H1 (cell line): ENCODE measurements at regions not wholly inside any gene's neighbourhood (a gene's known extent, or its start where the extent isn't known, plus 50 kb on each side); places are given as distances from the start of the nearest gene placed in this dataset.

ENCODE experiments used
- CTCF ChIA-PET: fragments of 300-600 bp; sonication (Branson Sonifier 250); formaldehyde crosslinking; loops from one replicate; lab custom pipeline; 2021; ENCODE audit not compliant: partially characterized antibody; lab: Charles Lee
- POLR2A ChIA-PET: fragments of 300-600 bp; sonication (Branson Sonifier 250); formaldehyde crosslinking; loops from one replicate; lab custom pipeline; 2021; ENCODE audit warnings: inconsistent platforms; ENCODE audit not compliant: partially characterized antibody; lab: Charles Lee
- DNase-seq, 2 experiments: peaks; one replicate each; pipeline versions ENCODE4 v3.0.0 to v3.0.0-alpha.2; 2010 to 2022; ENCODE audit warnings: low spot score in 2 of 2, low read depth in 1 of 2, mixed read lengths in 1 of 2
- FAIRE-seq: peaks from 2 replicates; lab custom pipeline; 2011; peaks lifted over from hg19 to GRCh38; lab: Jason Lieb, UNC
- H2AFZ ChIP-seq: 2 replicates; pipeline ENCODE4 v1.8.1; 2012; ENCODE audit warnings: low read length, inconsistent platforms
- H2AK5ac ChIP-seq: 2 replicates; pipeline ENCODE4 v1.6.1; 2013; ENCODE audit warnings: low read depth, low read length
- H2BK120ac ChIP-seq: replicated peaks from 2 replicates; pipeline ENCODE3; 2013; ENCODE audit warnings: low read depth, low read length, inconsistent platforms
- H2BK12ac ChIP-seq: 2 replicates; pipeline ENCODE4 v1.6.1; 2013; ENCODE audit warnings: low read depth, low read length
- H2BK15ac ChIP-seq: 2 replicates; pipeline ENCODE4 v1.6.1; 2013; ENCODE audit warnings: low read length
- H2BK20ac ChIP-seq: 2 replicates; pipeline ENCODE4 v1.6.1; 2013; ENCODE audit warnings: low read length
- H2BK5ac ChIP-seq: 2 replicates; pipeline ENCODE4 v1.6.1; 2013; ENCODE audit warnings: low read depth, low read length
- H3K14ac ChIP-seq: 2 replicates; pipeline ENCODE4 v1.6.1; 2013; ENCODE audit warnings: inconsistent platforms; ENCODE audit not compliant: insufficient read length
- H3K18ac ChIP-seq: 2 replicates; pipeline ENCODE4 v1.6.1; 2013; ENCODE audit warnings: low read length; ENCODE audit errors: extremely low read depth
- H3K23ac ChIP-seq: 2 replicates; pipeline ENCODE4 v1.6.1; 2013; ENCODE audit warnings: inconsistent platforms; ENCODE audit not compliant: insufficient read length
- H3K23me2 ChIP-seq: 2 replicates; pipeline ENCODE4 v1.6.1; 2013; ENCODE audit warnings: low read depth, low read length
- H3K27ac ChIP-seq: 2 replicates; pipeline ENCODE4 v1.6.1; 2011; ENCODE audit warnings: low read depth, low read length, inconsistent platforms
- H3K27me3 ChIP-seq, 4 experiments: replicated peaks in 1 of 4; 1 replicate in 1 of 4; 2 replicates in 3 of 4; pipeline versions ENCODE4 v1.6.1 to v1.8.1; 2011 to 2013; ENCODE audit warnings: low read length in 3 of 4, mild to moderate bottlenecking in 3 of 4, inconsistent platforms in 2 of 4, mixed read lengths in 2 of 4, moderate library complexity in 1 of 4; ENCODE audit not compliant: control insufficient read depth in 3 of 4, insufficient read depth in 3 of 4; ENCODE audit errors: extremely low read depth in 1 of 4
- H3K36me3 ChIP-seq, 4 experiments: 2 replicates each; pipeline versions ENCODE4 v1.6.1 to v1.8.1; 2011 to 2013; ENCODE audit warnings: mild to moderate bottlenecking in 4 of 4, low read length in 3 of 4, moderate library complexity in 2 of 4, control low read depth in 1 of 4, inconsistent platforms in 1 of 4; ENCODE audit not compliant: insufficient read depth in 4 of 4, control insufficient read depth in 2 of 4
- H3K4ac ChIP-seq: replicated peaks from 2 replicates; pipeline ENCODE3; 2013; ENCODE audit warnings: low read length, low read depth, mixed read lengths, inconsistent platforms; ENCODE audit not compliant: insufficient read length
- H3K4me1 ChIP-seq, 4 experiments: replicated peaks in 1 of 4; 1 replicate in 1 of 4; 2 replicates in 3 of 4; pipeline versions ENCODE4 v1.6.1 to v1.8.1; 2011 to 2013; ENCODE audit warnings: low read length in 3 of 4, inconsistent platforms in 2 of 4, mixed read lengths in 1 of 4; ENCODE audit not compliant: insufficient read depth in 4 of 4, control insufficient read depth in 3 of 4
- H3K4me2 ChIP-seq, 2 experiments: 2 replicates each; pipeline versions ENCODE4 v1.6.1 to v1.8.1; 2011 to 2013; ENCODE audit warnings: low read depth in 2 of 2, low read length in 2 of 2, control low read depth in 1 of 2, inconsistent platforms in 1 of 2, mild to moderate bottlenecking in 1 of 2; ENCODE audit not compliant: insufficient read depth in 1 of 2
- H3K4me3 ChIP-seq, 4 experiments: fragments of 200-600, 300-600 bp in 1 of 4; sonication (generic), shearing (Covaris generic), sonication (Bioruptor Twin) in 1 of 4; 2 replicates each; pipeline versions ENCODE4 v1.5.1 to v1.8.1; 2011 to 2016; ENCODE audit warnings: low read length in 4 of 4, low read depth in 3 of 4, control low read depth in 2 of 4, inconsistent platforms in 2 of 4, mild to moderate bottlenecking in 2 of 4, mixed read lengths in 1 of 4, moderate library complexity in 1 of 4; ENCODE audit not compliant: insufficient read depth in 2 of 4; ENCODE audit errors: extremely low read depth in 1 of 4
- H3K56ac ChIP-seq: replicated peaks from 2 replicates; pipeline ENCODE3; 2013; ENCODE audit warnings: low read depth, mild to moderate bottlenecking, mixed read lengths, low read length, inconsistent platforms; ENCODE audit not compliant: insufficient read length
- H3K79me1 ChIP-seq: 2 replicates; pipeline ENCODE4 v1.6.1; 2013; ENCODE audit warnings: low read depth, low read length, control low read depth
- H3K79me2 ChIP-seq, 2 experiments: 2 replicates each; pipeline versions ENCODE4 v1.6.1 to v1.8.1; 2012 to 2013; ENCODE audit warnings: low read length in 2 of 2, mild to moderate bottlenecking in 2 of 2, inconsistent platforms in 1 of 2; ENCODE audit not compliant: insufficient read depth in 2 of 2, control insufficient read depth in 1 of 2
- H3K9ac ChIP-seq, 4 experiments: replicated peaks in 1 of 4; 1 replicate in 1 of 4; 2 replicates in 3 of 4; pipeline versions ENCODE4 v1.6.1 to v1.8.1; 2011 to 2013; ENCODE audit warnings: low read depth in 3 of 4, low read length in 3 of 4, control low read depth in 2 of 4, mild to moderate bottlenecking in 2 of 4, moderate library complexity in 2 of 4, inconsistent platforms in 1 of 4; ENCODE audit errors: extremely low read depth in 1 of 4
- H3K9me3 ChIP-seq, 2 experiments: 2 replicates each; pipeline versions ENCODE4 v1.6.1 to v1.8.1; 2012 to 2013; ENCODE audit warnings: mild to moderate bottlenecking in 2 of 2, moderate library complexity in 2 of 2, control low read depth in 1 of 2, inconsistent platforms in 1 of 2, low read depth in 1 of 2, low read length in 1 of 2, mixed read lengths in 1 of 2; ENCODE audit not compliant: insufficient read depth in 2 of 2
- H4K20me1 ChIP-seq, 2 experiments: replicated peaks in 1 of 2; 2 replicates each; pipeline versions ENCODE3 to v1.8.1; 2011 to 2013; ENCODE audit warnings: inconsistent platforms in 2 of 2, low read length in 2 of 2, mild to moderate bottlenecking in 1 of 2; ENCODE audit not compliant: insufficient read depth in 2 of 2, control insufficient read depth in 1 of 2
- H4K5ac ChIP-seq: 2 replicates; pipeline ENCODE4 v1.6.1; 2013; ENCODE audit warnings: low read length, low read depth, mixed read lengths, inconsistent platforms; ENCODE audit not compliant: insufficient read length
- H4K8ac ChIP-seq: 2 replicates; pipeline ENCODE4 v1.8.0; 2013; ENCODE audit warnings: mild to moderate bottlenecking, moderate library complexity, low read length, inconsistent platforms; ENCODE audit not compliant: insufficient read depth; ENCODE audit errors: extremely low read depth
- H4K91ac ChIP-seq: replicated peaks from 2 replicates; pipeline ENCODE3; 2013; ENCODE audit warnings: low read length, mixed read lengths, inconsistent platforms; ENCODE audit not compliant: insufficient read length
- BRCA1 ChIP-seq: IDR thresholded peaks from 2 replicates; pipeline ENCODE4 v1.6.1; 2012; ENCODE audit warnings: low read depth, low read length, improper control_type of control experiment
- CHD2 ChIP-seq: IDR thresholded peaks from 2 replicates; pipeline ENCODE4 v1.6.1; 2012; ENCODE audit warnings: low read length, improper control_type of control experiment
- EGR1 ChIP-seq: IDR thresholded peaks from 2 replicates; pipeline ENCODE4 v1.6.1; 2011; ENCODE audit warnings: low read depth, low read length, borderline replicate concordance
- HDAC6 ChIP-seq: IDR thresholded peaks from one replicate; pipeline ENCODE4 v1.7.1; 2012; ENCODE audit warnings: low read depth, mild to moderate bottlenecking, inconsistent platforms, low read length, moderate library complexity
- JUND ChIP-seq: IDR thresholded peaks from 2 replicates; pipeline ENCODE4 v1.6.1; 2011; ENCODE audit warnings: mild to moderate bottlenecking, improper control_type of control experiment, low read length
- KDM1A ChIP-seq: fragments of 200-600, 300-600 bp; sonication (generic); IDR thresholded peaks from 2 replicates; pipeline ENCODE4 v1.7.1; 2016; ENCODE audit warnings: mild to moderate bottlenecking, low read length, borderline replicate concordance
- NANOG ChIP-seq: IDR thresholded peaks from 2 replicates; pipeline ENCODE4 v1.6.1; 2011; ENCODE audit warnings: low read length, low read depth, mild to moderate bottlenecking, inconsistent platforms; ENCODE audit not compliant: insufficient read depth, poor library complexity, severe bottlenecking
- POLR2A ChIP-seq, 2 experiments: IDR thresholded peaks; 1 replicate in 1 of 2; 2 replicates in 1 of 2; pipeline ENCODE4 v1.6.1; 2011; ENCODE audit warnings: low read depth in 2 of 2, low read length in 2 of 2, mild to moderate bottlenecking in 2 of 2; ENCODE audit errors: control extremely low read depth in 1 of 2
- POU5F1 ChIP-seq: IDR thresholded peaks from 2 replicates; pipeline ENCODE4 v1.6.1; 2011; ENCODE audit warnings: low read depth, mild to moderate bottlenecking, low read length, moderate library complexity
- RAD21 ChIP-seq, 2 experiments: IDR thresholded peaks in 1 of 2; conservative IDR thresholded peaks in 1 of 2; 2 replicates each; pipeline ENCODE4 v1.6.1; 2011; ENCODE audit warnings: low read depth in 2 of 2, low read length in 2 of 2, improper control_type of control experiment in 1 of 2, inconsistent platforms in 1 of 2, mild to moderate bottlenecking in 1 of 2, moderate library complexity in 1 of 2
- SAP30 ChIP-seq: fragments of 300-600 bp; sonication (generic); IDR thresholded peaks from 2 replicates; pipeline ENCODE4 v1.7.1; 2012; ENCODE audit warnings: low read length, moderate library complexity, mild to moderate bottlenecking, inconsistent platforms; ENCODE audit not compliant: insufficient read depth, insufficient replicate concordance
- SIRT6 ChIP-seq: IDR thresholded peaks from one replicate; pipeline ENCODE4 v1.7.1; 2012; ENCODE audit warnings: low read length, inconsistent platforms
- SP4 ChIP-seq: IDR thresholded peaks from 2 replicates; pipeline ENCODE4 v1.6.1; 2012; ENCODE audit warnings: low read length, inconsistent platforms
- ZNF274 ChIP-seq: IDR thresholded peaks from 2 replicates; pipeline ENCODE4 v1.7.0; 2012; ENCODE audit warnings: low read length, borderline replicate concordance; ENCODE audit errors: extremely low read depth
- WGBS, 2 experiments: shearing (Covaris generic) in 1 of 2; methylation state at CpG; one replicate each; pipeline versions ENCODE4 v1.1.6 to v1.1.7; 2013 to 2015; ENCODE audit warnings: low lambda C conversion rate in 2 of 2, mixed read lengths in 2 of 2, inconsistent platforms in 1 of 2, low coverage in 1 of 2, missing lambda C conversion rate in 1 of 2; ENCODE audit not compliant: insufficient replicate concordance in 2 of 2, insufficient coverage in 1 of 2, insufficient read length in 1 of 2; ENCODE audit errors: extremely low coverage in 1 of 2, missing lambda C conversion rate in 1 of 2; 5-methylcytosine and 5-hydroxymethylcytosine counted together

DNA sequence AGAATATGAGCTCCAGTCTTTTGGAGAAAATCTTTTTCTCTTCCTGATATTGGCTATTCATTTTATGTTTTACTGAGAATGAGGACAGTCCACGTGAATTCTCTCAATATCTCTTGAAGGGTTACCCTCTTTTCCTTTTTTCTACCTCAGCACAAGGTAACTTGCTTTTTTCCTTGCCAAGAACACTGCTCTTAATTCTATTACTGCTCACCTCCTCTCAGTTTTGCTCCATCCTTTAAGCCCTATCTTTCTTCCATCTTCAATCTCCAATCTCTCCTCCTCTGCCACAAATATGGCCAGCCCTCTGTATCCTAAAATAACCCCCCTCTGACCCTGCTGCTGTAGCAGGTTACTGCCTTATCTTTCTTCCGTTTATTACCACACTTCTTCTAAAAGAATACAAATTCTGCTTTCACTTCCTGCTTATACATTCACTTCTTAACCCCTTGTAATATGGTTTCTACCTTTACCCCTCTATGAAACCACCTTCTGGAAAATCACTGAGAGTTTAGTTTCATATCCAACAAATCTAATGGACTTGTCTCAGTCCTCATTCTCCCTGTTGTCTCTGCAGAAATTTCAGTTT, 89.0 kb downstream of the NFKBIZ start:
- Histone ChIP-seq H3K4me1 (peaks cover 0 to 3% (median 1%) of the 10 kb centered on the region in 4 experiments; a peak in 2 of 7 replicates), H4K5ac (no peak overlapping the region), H3K4ac (no peak overlapping the region), H2BK5ac (no peak overlapping the region), H3K27ac (no peak overlapping the region), H2BK12ac (no peak overlapping the region), H3K56ac (no peak overlapping the region), H2BK15ac (no peak overlapping the region), H3K9me3 (no peaks in the 10 kb centered on the region), H2BK120ac (no peak overlapping the region), H3K4me2 (no peak overlapping the region), H2AK5ac (no peak overlapping the region), H3K27me3 (no peaks in the 10 kb centered on the region), H2BK20ac (no peak overlapping the region), H3K79me1 (no peaks in the 10 kb centered on the region), H3K9ac (no peak overlapping the region), H3K14ac (no peak overlapping the region), H3K23me2 (no peaks in the 10 kb centered on the region), H2AFZ (no peak overlapping the region), H3K79me2 (no peaks in the 10 kb centered on the region), H4K20me1 (no peaks in the 10 kb centered on the region), H3K4me3 (no peak overlapping the region), H3K36me3 (no peaks in the 10 kb centered on the region), H4K8ac (no peak overlapping the region), H3K18ac (no peak overlapping the region), H4K91ac (no peak overlapping the region), H3K23ac (no peak overlapping the region)
- ChIA-PET POLR2A (interaction anchor here (1.4 kb wide), 1 partner anchor 10 kb away, joined by 3 read pairs; no protein-coding TSS in a partner anchor), CTCF (no interaction called here)
- 83% methylated on average over 2 of the region's 2 CpGs; no CpG with 5 or more reads in 1 of the 2 experiments for WGBS, 2 experiments
- no peak for DNase-seq
- no peak for FAIRE-seq
- TF ChIP-seq POU5F1 = no peak
- no peak for TF ChIP-seq KDM1A
- no peak for TF ChIP-seq RAD21 (IDR thresholded peaks at IDR 0.05 in 1 of 2, conservative IDR thresholded peaks at IDR 0.05 in 1 of 2; ENCODE audit: low read depth in 2 of 2, low read length in 2 of 2)
- TF ChIP-seq BRCA1 = no peak
- TF ChIP-seq JUND = no peak
- TF ChIP-seq SAP30 = no peak
- TF ChIP-seq EGR1 = no peak
- no peak for TF ChIP-seq POLR2A (IDR thresholded peaks at IDR 0.05; ENCODE audit: control extremely low read depth in 1 of 2, low read depth in 2 of 2, low read length in 2 of 2)
- no peak for TF ChIP-seq NANOG
- no peak for TF ChIP-seq ZNF274
- TF ChIP-seq HDAC6 = no peak
- no peak for TF ChIP-seq SP4
- no peak for TF ChIP-seq SIRT6
- TF ChIP-seq CHD2 = no peak
